Suppressor macrophage treated with lipopolysaccharide for 4 hours (primary cell): ENCODE measurements at regions not wholly inside any gene's neighbourhood (a gene's known extent, or its start where the extent isn't known, plus 50 kb on each side); places are given as distances from the start of the nearest gene placed in this dataset.

Experiments
- DNase-seq: peaks from one replicate; pipeline ENCODE4 v3.0.0-alpha.2; 2020

DNA sequence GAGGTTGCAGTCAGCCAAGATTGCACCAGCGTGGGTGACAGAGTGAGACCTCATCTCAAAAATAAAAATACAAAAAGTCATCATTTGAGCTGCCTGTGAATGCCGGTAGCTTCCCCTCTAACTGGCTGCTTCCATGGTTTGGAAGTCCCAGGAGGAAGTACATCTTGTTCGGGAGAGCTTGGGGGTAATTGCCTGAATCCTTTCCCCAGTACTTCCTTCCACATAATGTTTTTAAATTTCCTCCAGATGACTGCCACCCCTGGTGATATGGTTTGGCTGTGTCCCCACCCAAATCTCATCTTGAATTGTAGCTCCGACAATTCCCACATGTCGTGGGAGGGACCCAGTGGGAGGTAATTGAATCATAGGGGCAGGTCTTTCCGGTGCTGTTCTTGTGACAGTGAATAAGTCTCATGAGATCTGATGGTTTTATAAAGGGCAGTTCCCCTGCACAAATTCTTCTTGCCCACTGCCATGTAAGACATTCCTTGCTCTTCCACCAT is 87.2 kb downstream of the SPRING1 start:
- DNase-seq, result no peak

DNA sequence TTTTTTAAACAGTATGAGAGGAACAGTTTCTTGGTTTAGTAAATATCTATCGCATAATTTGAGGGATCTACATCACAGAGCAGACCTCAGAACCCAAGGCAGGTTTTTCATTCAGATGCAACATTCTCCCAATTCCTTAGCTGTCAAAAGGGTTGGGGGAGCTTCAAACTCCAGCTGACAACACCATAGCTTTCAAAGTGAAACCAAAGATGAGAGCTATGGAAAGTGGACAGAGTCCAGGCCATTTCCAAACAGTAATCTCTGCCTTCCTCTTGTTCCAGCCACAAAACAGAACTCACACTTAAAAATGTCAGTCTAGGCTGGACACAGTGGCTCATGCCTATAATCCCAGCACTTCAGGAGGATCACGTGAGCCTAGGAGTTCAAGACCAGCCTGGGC is 87.8 kb downstream of the SPRING1 start:
- DNase-seq, result no peak

DNA sequence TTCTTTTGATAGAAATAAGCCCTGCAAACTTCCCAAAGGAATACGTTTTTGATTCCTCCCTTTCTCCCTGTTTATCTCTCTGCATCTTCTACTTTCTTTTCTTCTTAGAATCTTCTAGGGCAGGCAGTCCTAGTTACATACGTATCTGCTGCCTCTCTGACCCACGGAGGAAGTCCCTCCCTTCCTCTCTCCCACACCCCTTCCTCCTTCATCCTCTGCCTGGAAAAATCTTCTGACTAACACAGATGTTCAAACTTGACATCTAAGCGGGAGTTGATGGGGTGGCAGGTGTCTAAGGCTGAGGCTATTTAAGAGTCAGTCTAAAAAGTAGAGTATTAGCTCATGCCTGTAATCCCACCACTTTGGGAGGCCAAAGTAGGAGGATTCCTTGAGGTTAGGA is 88.6 kb downstream of the MAP1LC3B2 start:
- DNase-seq, result no peak

DNA sequence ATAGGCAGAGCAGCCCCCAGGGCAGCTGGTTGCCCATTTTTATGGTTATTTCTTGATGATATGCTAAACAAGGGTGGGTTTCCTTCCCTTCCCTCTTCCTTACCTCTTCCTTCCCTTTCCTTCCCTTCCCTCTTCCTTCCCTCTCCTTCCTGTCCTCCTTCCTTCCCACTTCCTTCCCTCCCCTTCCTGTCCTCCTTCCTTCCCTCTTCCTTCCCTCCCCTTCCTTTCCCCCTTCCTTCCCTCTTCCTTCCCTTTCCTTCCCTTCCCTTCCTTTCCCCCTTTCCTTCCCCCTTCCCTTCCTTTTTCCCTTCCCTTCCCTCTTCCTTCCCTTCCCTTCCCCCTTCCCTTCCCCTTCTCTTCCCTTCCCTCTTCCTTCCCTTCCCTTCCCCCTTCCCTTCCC is 87.7 kb downstream of the MAP1LC3B2 start:
- no peak for DNase-seq

DNA sequence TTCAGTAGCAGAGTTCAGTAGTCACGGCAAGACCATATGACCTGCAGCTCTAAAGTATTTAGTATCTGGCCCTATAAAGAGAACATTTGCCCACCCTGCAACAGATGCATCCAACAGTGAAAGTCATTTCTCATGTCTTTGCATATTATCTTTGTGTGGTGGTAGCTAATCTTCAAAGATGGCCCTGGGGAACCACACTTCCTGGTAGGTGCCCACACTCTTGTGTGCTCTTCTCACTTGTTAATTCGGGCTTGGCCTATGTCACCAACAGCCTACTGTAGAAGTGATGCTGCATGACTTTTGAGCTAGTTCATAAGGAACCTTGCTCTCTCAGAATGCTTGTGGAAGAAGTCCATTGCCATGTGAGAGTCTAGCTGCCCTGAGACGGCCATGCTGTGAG is 85.6 kb downstream of the MAP1LC3B2 start:
- no peak for DNase-seq

DNA sequence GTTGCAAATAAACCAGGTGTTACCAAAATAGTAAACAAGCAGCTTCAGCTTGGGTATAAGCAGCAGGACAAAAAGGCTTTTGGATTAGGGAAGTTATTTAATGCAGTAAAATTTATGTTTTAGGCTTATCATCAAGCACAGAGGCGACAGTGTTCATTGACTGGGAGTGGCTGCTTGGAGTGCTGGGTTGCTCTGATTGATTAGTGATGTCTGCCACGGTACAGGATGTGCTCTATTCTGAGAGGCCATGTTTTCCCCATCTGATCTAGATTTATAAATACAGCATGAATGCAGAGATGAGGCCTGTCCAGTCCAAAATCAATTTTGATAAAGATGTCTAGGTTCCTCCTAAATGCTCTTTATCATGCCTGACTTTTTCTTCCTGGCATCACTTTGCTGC is 83.5 kb downstream of the MAP1LC3B2 start:
- no peak for DNase-seq

DNA sequence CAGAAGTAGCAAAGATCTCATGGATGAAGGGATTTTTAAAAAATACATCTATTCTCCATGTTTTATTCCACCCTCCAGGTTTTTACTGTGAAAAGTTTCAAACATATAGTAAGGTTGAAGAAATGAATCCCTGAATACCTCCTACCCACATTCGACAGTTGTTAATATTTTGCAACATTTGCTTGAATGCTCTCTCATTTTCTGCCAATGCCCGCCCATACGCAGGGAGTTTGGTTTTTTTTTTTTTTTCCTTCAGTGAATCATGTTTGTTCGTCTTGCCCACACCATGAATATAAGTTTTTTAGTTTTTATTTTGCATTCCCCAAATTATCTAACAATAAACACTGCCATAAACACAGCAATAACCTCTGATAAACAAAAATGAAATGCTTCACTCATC is 82.9 kb downstream of the MAP1LC3B2 start:
- DNase-seq, result peak; percentile 21

DNA sequence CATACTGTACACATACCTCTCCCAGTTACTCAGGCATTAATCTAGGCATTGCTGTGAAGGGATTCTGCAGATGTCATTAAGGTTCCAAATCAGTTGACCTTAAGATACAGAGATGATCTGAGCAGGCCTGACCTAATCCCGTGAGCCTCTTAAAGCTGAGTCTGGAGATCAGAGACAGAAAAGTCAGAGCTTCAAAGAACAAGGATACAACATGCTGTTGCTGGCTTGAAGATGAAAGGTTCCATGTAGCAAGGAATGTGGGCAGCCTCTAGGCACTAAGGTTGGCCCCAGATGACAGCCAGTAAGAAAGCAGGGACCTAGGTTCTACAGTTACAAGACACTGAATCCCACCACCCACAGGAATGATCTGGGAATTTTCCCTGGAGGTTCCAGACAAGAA is 81.1 kb downstream of the MAP1LC3B2 start:
- DNase-seq, result no peak

DNA sequence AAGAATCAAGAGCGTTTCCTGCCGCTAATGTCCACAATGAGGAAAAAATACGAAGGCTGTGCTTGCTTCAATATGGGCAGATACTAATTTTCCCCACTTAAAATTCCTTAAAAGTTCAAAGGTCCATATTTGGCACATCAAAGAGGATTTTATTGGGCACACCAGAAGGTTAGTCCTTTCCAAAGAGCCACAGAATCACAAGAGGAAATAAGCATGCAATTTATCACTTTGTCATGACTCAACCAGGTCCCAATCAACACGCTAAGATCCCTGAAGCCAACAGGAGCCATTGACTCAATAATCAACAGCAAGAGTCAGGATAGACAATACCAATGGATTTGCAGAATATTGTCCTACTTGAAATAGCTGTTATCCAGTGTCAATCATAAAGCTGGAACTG is 80.6 kb downstream of the MAP1LC3B2 start:
- DNase-seq, result no peak

DNA sequence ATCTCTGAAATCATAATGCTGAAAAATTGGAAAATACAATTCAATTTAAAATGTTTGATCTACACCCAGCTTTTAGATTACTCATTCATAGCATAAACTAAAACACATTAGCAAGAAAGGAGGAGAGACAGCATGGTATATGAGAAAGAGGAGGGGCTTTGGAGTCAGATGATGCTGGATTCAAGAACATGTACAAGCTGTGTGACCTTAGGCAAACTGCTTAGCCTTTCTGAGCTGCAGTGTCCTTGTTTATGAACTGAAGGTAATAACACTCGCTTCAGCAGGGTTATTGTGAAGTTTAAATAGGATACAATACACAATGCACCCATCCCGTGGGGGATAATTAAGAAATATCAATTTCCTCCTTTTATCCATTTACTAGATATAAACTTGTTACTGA is 79.2 kb downstream of the MAP1LC3B2 start:
- no peak for DNase-seq

DNA sequence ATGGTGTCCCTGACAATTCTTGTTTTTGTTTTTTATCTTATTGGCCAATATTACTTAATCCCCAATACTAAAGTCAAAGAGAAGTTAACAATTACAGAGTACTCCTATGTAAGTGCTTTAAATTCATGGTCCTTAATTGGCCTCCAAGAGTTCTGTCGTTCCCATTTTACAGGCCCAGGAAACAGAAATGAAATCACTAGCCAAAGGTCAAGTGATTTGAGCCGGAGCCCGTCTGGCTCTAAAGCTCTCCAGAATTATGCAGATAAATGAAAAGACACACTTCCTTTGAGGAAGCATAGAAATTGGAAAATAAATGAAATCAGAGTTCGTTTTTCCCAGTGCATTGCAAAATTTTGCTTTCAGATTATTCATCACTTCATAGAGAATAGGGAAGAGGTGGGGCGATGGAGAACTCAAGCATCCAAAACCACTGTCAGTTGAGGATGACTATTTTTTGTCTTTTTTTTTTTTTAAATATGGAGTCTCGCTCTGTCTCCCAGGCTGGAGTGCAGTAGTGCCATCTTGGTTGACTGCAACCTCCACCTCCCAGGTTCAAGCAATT is 78.5 kb downstream of the MAP1LC3B2 start:
- DNase-seq, result peak; percentile 94

DNA sequence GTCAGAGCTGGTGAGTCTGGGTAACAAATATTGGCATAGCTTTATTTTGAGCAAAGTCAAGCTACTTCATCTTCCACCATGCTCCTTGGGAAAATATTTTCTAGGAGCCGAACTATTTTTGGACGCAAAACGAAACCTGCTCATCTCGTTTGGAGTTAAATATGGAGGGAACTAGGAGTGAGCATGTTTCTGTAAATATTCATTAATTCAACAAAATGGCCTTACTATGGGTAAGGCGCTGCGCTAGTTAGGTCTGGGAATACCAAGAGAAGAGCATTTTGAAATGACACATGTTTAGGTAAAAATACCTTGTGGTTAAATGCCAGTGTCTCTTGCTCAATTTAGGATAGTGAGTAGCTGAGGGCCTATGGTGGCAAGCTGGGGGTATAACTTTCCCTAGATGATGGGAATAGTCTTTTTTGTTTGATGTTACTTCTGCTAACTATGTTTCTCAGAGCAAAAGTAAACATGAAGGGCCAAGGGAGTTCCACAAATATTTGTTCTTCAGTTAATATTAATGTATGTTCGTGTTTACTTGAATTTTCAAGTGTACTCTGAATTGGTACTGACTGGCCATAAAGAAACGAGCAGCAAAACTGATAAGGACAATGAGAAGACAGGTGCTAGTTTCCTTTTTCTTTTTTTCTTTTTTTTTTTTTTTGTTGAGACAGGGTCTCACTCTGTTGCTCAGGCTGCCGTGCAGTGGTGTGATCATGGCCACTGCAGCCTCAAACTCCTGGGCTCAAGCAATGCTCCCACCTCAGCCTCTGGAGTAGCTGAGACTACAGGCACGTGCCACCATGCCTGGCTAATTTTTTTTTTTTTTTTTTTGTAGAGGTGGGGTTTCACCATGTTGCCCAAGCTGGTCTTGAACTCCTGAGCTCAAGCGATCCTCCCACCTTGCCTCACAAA is 77.7 kb downstream of the MAP1LC3B2 start:
- DNase-seq, result no peak

DNA sequence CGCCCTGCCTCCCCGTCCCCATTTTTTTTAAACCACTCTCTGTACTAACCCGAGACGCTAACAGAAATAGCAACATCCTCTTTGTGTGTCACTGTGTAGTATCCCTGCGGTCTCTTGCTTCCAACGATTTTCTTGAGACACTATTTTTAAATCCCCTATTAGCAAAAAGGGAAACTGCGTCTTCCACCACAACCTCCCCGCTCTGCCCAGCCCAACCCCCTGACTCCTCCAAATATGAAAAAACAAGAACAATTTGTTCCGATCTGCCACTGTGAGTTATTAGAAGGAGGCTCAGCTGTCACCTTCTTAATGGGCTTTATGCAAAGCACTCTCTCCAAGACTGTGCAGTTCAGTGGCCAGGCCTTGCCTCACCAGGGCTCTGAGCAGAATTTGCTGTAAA is 76.3 kb downstream of the MAP1LC3B2 start:
- peak; percentile 43 for DNase-seq

DNA sequence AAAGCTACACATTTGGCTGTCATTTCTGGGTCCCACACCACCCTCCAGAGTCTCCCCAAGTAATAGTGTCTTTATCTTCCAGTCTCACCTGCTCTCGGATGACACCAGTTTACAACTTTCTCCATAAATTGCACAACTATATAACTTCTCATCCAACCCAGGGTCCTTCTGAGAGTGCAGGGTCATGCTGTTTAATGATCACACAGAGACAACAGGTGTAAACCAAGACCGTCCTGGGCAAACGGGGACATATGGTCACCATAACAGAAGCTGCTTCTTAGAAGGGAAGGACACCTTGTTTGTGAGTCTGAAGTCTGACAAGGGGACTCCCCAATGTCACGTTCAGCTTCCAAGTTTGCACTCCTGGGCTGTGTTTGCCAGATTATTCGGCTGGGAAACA is 74.3 kb downstream of the MAP1LC3B2 start:
- no peak for DNase-seq

DNA sequence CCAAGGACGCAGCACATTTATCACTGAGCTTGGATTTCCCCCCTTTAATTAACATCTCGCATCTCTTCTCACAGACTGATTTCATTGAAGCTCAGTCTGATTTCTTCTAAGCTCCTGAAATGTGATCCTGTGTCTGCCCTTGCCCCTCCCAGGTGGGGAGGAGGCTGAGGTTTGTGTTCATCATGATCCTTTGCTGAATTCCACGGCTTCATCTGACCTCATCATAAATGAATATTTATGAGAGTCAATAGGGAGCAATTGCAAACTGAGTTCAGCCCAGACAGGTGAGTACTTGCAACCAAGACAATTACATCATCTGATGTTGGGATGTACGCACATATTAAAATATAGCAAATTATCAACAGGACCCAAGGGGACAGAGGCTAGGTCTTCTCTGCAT is 72.4 kb downstream of the MAP1LC3B2 start:
- DNase-seq, result no peak

DNA sequence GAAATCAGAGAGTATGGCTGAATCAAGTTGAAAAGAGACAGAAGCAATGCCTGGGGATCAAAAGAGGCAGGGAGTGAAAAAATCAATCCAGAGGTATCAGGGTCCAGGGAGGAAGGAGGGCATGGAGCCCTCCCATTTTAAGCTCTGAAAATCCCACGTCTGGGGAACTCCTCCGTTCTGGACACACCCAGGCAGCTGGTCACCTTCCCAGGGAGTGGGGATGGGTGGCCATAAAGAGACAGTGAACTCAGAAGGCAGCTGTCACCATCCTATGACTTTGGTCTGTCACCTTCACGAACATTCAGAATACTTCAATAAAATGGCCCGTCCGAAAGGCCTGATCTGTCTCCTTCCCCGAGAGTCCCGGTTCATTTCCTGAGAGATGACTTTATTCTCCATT is 71.6 kb downstream of the MAP1LC3B2 start:
- no peak for DNase-seq

DNA sequence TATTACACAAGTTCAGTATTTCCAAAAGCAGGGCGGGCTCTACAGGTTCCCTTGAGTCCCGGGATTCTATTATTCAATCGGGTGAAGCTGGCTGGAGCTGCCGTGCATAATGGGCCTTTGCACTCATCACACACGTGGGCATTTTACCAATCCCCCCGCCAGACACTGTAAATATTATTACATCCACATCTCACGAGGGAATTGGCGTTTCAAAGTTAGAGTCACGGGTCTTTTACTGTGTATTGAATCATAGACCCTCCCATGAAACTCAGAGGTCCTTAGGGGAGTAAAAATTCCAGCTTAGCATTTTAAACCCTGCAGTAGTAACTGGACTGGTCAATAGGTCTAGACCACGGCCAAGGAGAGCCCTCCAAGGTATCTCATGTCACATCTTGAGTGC is 70.3 kb downstream of the MAP1LC3B2 start:
- no peak for DNase-seq

DNA sequence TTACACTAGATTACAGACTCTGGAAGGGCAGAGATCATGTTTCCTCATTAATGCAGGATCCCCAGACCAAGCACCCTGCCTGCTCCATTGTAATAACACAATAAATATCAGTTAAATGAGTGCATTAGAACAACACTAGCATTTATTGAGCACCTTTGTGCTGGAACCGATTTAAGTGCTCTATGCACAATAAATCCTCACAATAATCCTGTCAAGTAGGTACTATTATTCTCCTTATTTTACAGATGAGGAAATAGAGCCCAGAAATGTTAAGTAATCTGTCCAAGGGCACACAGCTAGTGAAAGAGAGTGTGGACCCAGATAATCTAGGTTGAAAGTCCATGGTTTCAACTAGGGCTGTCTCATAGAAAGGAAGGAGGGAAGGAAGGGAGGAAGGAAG is 69.8 kb downstream of the MAP1LC3B2 start:
- no peak for DNase-seq

DNA sequence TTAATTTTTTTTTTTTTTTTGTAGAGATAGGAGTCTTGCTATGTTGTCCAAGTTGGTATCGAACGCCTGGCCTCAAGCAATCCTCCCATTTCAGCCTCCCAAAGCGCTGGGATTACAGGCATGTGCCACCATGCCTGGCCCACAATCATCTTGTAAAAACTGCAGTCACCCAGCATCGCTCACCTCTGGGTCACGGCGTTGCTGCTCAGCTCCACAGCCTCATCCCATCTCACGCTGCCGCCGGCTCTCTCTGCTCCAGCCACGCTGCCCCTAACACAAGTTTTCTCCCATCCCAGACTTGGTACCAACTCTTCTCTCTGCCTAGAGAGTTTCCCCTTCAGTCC is 69.2 kb downstream of the MAP1LC3B2 start:
- no peak for DNase-seq
